Endothelial cell (in vitro differentiated cells): ENCODE measurements at regions not wholly inside any gene's neighbourhood (a gene's known extent, or its start where the extent isn't known, plus 50 kb on each side); places are given as distances from the start of the nearest gene placed in this dataset.
A peak's percentile ranks its signal among the peaks of the same experiment; 100 is the strongest.

Experiments used
- DNase-seq: peaks from one replicate; pipeline ENCODE4 v3.0.0; 2021; ENCODE audit warnings: low spot score
- H3K27ac Mint-ChIP-seq: one replicate; pipeline ENCODE4 v1.8.0; 2021; ENCODE audit warnings: mixed read lengths, inconsistent platforms; ENCODE audit not compliant: unreplicated experiment
- H3K27me3 Mint-ChIP-seq: one replicate; pipeline ENCODE4 v1.8.0; 2021; ENCODE audit warnings: mild to moderate bottlenecking, moderate library complexity, mixed read lengths, inconsistent platforms; ENCODE audit not compliant: unreplicated experiment
- H3K36me3 Mint-ChIP-seq: one replicate; pipeline ENCODE4 v1.8.0; 2021; ENCODE audit warnings: mild to moderate bottlenecking, low read depth, mixed read lengths, inconsistent platforms; ENCODE audit not compliant: unreplicated experiment
- H3K4me1 Mint-ChIP-seq: one replicate; pipeline ENCODE4 v1.8.0; 2021; ENCODE audit warnings: mild to moderate bottlenecking, mixed read lengths, inconsistent platforms; ENCODE audit not compliant: unreplicated experiment
- H3K4me3 Mint-ChIP-seq: one replicate; pipeline ENCODE4 v1.8.0; 2021; ENCODE audit warnings: mild to moderate bottlenecking, mixed read lengths, inconsistent platforms; ENCODE audit not compliant: unreplicated experiment
- H3K9me3 Mint-ChIP-seq: one replicate; pipeline ENCODE4 v1.8.0; 2021; ENCODE audit warnings: mixed read lengths, inconsistent platforms; ENCODE audit not compliant: unreplicated experiment
- TF ChIP-seq, protein P1 (sequence below): fragments of 200-600 bp; sonication (generic); IDR thresholded peaks from one replicate; pipeline ENCODE4 v1.5.0; 2021; ENCODE audit warnings: antibody characterized with exemption; ENCODE audit not compliant: unreplicated experiment

- DNase-seq, result no peak
- no peaks in the 10 kb centered on the region for H3K9me3 Mint-ChIP-seq
- H3K4me1 Mint-ChIP-seq, result no peaks in the 10 kb centered on the region
- H3K27me3 Mint-ChIP-seq, result peaks cover 1% of the 10 kb centered on the region
- H3K27ac Mint-ChIP-seq, result no peak overlapping the region
- TF ChIP-seq, protein P1, sequence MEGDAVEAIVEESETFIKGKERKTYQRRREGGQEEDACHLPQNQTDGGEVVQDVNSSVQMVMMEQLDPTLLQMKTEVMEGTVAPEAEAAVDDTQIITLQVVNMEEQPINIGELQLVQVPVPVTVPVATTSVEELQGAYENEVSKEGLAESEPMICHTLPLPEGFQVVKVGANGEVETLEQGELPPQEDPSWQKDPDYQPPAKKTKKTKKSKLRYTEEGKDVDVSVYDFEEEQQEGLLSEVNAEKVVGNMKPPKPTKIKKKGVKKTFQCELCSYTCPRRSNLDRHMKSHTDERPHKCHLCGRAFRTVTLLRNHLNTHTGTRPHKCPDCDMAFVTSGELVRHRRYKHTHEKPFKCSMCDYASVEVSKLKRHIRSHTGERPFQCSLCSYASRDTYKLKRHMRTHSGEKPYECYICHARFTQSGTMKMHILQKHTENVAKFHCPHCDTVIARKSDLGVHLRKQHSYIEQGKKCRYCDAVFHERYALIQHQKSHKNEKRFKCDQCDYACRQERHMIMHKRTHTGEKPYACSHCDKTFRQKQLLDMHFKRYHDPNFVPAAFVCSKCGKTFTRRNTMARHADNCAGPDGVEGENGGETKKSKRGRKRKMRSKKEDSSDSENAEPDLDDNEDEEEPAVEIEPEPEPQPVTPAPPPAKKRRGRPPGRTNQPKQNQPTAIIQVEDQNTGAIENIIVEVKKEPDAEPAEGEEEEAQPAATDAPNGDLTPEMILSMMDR, result no peak
- H3K4me3 Mint-ChIP-seq, result no peak overlapping the region
- H3K36me3 Mint-ChIP-seq, result no peaks in the 10 kb centered on the region
Measured at GRCh38 chr13:53238261-53238660, 209.6 kb downstream of the OLFM4 start.

DNA sequence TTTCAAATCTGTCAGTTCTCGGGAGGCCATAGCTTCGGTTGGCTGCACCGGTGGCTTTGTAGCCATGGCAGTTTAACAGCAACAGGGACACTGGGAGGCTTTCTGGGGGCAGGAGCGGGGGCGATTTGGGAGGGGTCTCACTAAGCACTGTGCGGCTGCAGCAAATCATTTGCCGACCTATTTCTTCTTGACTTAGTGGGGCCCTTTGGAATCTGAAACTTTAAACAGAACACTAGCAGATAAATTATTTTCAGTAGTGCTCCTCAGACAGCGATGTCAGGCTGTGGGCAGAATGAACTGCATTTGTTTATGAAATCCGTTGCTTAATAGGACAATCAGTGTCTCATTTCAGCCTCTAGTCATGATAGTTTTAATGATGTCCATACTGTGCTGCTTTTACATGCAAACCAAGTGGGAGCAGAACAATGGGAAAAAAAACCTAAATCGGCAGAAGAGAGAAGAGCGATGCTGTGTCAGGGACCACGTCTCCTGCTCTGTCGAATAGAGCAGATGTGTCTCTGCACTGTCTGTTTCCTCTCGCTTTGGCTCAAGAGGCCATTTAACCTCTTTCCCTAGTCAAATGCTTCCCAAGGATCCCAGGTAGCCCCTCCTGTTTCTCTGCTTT lies 211.9 kb downstream of the OLFM4 start:
- Mint-ChIP-seq H3K4me3 (no peak overlapping the region), H3K9me3 (no peaks in the 10 kb centered on the region), H3K27me3 (peaks cover 1% of the 10 kb centered on the region), H3K4me1 (no peaks in the 10 kb centered on the region), H3K27ac (no peak overlapping the region), H3K36me3 (no peaks in the 10 kb centered on the region)
- DNase-seq, result no peak
- TF ChIP-seq, protein P1, result no peak

GRCh38 chr13:53241891-53242348 lies 213.3 kb downstream of the OLFM4 start:
- no peak overlapping the region for H3K27ac Mint-ChIP-seq
- H3K27me3 Mint-ChIP-seq, result peaks cover 1% of the 10 kb centered on the region
- H3K9me3 Mint-ChIP-seq, result no peaks in the 10 kb centered on the region
- no peak for DNase-seq
- H3K4me1 Mint-ChIP-seq, result no peaks in the 10 kb centered on the region
- H3K36me3 Mint-ChIP-seq, result no peaks in the 10 kb centered on the region
- H3K4me3 Mint-ChIP-seq, result no peak overlapping the region
- TF ChIP-seq, protein P1, result no peak

GRCh38 chr13:53249236-53249635 lies 220.6 kb downstream of the OLFM4 start:
- Mint-ChIP-seq H3K27me3 (no peaks in the 10 kb centered on the region), H3K36me3 (no peaks in the 10 kb centered on the region), H3K4me1 (peaks cover 10% of the 10 kb centered on the region), H3K27ac (no peak overlapping the region), H3K9me3 (no peaks in the 10 kb centered on the region), H3K4me3 (no peak overlapping the region)
- TF ChIP-seq, protein P1, result no peak
- no peak for DNase-seq

DNA sequence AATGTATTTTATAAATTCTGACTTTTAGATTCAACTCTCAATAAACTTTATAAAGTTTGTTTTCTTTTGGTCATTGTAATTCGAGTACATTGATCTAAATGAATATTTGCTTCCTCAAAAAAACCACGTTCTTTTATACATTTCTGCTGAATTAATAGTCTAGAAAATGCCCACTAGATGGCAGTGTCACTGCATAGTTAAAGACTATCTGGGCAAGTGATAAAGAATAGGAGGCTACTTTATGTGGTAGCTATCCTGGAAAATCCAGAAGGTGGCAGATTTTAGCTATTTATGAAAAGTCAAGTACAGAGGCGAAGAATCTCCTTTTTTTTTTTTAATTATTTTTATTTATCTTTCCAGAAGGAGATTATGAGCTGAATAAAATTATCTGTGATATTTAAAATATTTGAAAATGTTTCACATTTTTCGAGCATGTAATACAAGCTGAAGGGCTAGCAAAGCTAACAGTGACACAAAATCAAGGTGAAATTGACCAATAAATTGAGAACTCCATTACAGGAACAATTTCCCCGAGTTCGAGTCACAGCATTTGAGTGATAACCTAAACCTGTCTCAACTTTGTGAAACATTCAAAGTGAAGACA lies 221.8 kb downstream of the OLFM4 start:
- Mint-ChIP-seq H3K4me1 (peaks cover 10% of the 10 kb centered on the region), H3K36me3 (no peaks in the 10 kb centered on the region), H3K27ac (no peak overlapping the region), H3K9me3 (no peaks in the 10 kb centered on the region), H3K27me3 (no peaks in the 10 kb centered on the region), H3K4me3 (no peak overlapping the region)
- peak; percentile 37 for DNase-seq
- TF ChIP-seq, protein P1, result peak; percentile 92
